Mammary epithelial cell (primary cell): ENCODE measurements at regions not wholly inside any gene's neighbourhood (a gene's known extent, or its start where the extent isn't known, plus 50 kb on each side); places are given as distances from the start of the nearest gene placed in this dataset.

Experiments
- CTCF ChIP-seq, 2 donors: IDR thresholded peaks in 1 of 2; conservative IDR thresholded peaks in 1 of 2; 2 replicates each; pipeline ENCODE4 v1.5.1; 2011 to 2012; ENCODE audit warnings: inconsistent platforms in 2 of 2, low read length in 2 of 2, mild to moderate bottlenecking in 2 of 2, control low read depth in 1 of 2, low read depth in 1 of 2; ENCODE audit not compliant: insufficient read depth in 1 of 2; ENCODE audit errors: extremely low read depth in 1 of 2
- EZH2 ChIP-seq: IDR thresholded peaks from 2 replicates; pipeline ENCODE4 v1.6.1; 2012; ENCODE audit warnings: low read length, inconsistent platforms, borderline replicate concordance

DNA sequence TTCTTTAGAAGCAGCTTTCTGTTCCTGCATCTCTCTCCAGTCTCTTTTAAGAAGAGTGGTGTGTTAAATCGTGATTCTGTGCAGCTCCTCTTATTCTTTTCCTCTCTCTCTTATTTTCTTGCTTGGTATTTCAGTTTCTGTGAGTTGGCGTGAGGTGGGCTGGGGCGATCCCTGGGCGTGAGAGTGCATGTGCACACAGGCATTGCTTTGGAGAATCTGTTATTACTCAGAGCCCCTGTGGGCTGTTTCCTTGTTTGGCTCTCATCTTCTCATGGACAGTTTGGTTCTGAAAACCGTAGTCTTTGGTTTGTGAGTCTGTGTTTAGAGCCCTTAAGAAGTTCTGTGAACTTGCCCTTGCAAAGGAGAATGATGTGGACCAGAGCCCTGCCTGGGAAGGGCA is 97.2 kb upstream of the CLNK start:
- TF ChIP-seq CTCF (conservative IDR thresholded peaks at IDR 0.05 in 1 of 2, IDR thresholded peaks at IDR 0.05 in 1 of 2; ENCODE audit: extremely low read depth in 1 of 2, insufficient read depth in 1 of 2, low read depth in 1 of 2, low read length in 2 of 2) (no peak), EZH2 (no peak)
